Natural killer cell (primary cell): ENCODE measurements at regions not wholly inside any gene's neighbourhood (a gene's known extent, or its start where the extent isn't known, plus 50 kb on each side); places are given as distances from the start of the nearest gene placed in this dataset.

ENCODE experiments used
- ATAC-seq, 3 donors: fragments of 150-1000 bp in 2 of 3; fragments of 200-7000 bp in 1 of 3; cut with Tn5 transposase; 1 replicate in 1 of 3; 2 replicates in 2 of 3; pipeline ENCODE4 v1.10.0; 2021; ENCODE audit warnings: mild to moderate bottlenecking in 2 of 3, moderate library complexity in 2 of 3
- DNase-seq, 2 donors: peaks; one replicate each; pipeline versions ENCODE4 v3.0.0 to v3.0.0-alpha.2; 2013 to 2021; ENCODE audit warnings: mixed read lengths in 1 of 2
- H3K27ac ChIP-seq: one replicate; pipeline ENCODE4 v1.5.1; 2013; ENCODE audit warnings: mild to moderate bottlenecking, low read length
- H3K27me3 ChIP-seq: one replicate; pipeline ENCODE4 v1.6.1; 2013; ENCODE audit warnings: low read length; ENCODE audit not compliant: control insufficient read depth, insufficient read depth
- H3K36me3 ChIP-seq: one replicate; pipeline ENCODE4 v1.6.1; 2013; ENCODE audit warnings: low read length; ENCODE audit not compliant: control insufficient read depth, insufficient read depth
- H3K4me1 ChIP-seq: one replicate; pipeline ENCODE4 v1.6.1; 2013; ENCODE audit warnings: low read length; ENCODE audit not compliant: control insufficient read depth, insufficient read depth
- H3K4me3 ChIP-seq: one replicate; pipeline ENCODE4 v1.5.1; 2013; ENCODE audit warnings: low read length
- H3K9me3 ChIP-seq: one replicate; pipeline ENCODE4 v1.6.1; 2013; ENCODE audit warnings: low read length; ENCODE audit not compliant: control insufficient read depth, insufficient read depth
- H3K27ac Mint-ChIP-seq, 2 donors: one replicate each; pipeline ENCODE4 v1.8.0; 2022; ENCODE audit warnings: mild to moderate bottlenecking in 2 of 2, mixed read lengths in 2 of 2, moderate library complexity in 1 of 2
- H3K27me3 Mint-ChIP-seq, 2 donors: one replicate each; pipeline ENCODE4 v1.8.0; 2022; ENCODE audit warnings: low read depth in 2 of 2, mixed read lengths in 2 of 2
- H3K36me3 Mint-ChIP-seq: one replicate; pipeline ENCODE4 v1.8.0; 2022; ENCODE audit warnings: mixed read lengths
- H3K4me1 Mint-ChIP-seq, 2 donors: one replicate each; pipeline ENCODE4 v1.8.0; 2022; ENCODE audit warnings: mixed read lengths in 2 of 2
- H3K4me3 Mint-ChIP-seq: one replicate; pipeline ENCODE4 v1.8.0; 2022; ENCODE audit warnings: mild to moderate bottlenecking, moderate library complexity, mixed read lengths
- H3K9me3 Mint-ChIP-seq, 2 donors: one replicate each; pipeline ENCODE4 v1.8.0; 2022; ENCODE audit warnings: mixed read lengths in 2 of 2
- WGBS: methylation state at CpG from one replicate; pipeline ENCODE4 v1.1.7; 2013; ENCODE audit warnings: missing lambda C conversion rate; ENCODE audit not compliant: insufficient coverage; 5-methylcytosine and 5-hydroxymethylcytosine counted together
- intact Hi-C: fragments of 100-400 bp; cut with micrococcal nuclease; formaldehyde crosslinking; loops from one replicate; pipeline ENCODE4 v1.14.2; 2022
- TF ChIP-seq, protein P1 (sequence below): fragments of 200-600 bp; IDR thresholded peaks from one replicate; pipeline ENCODE4 v1.8.0; 2022; ENCODE audit warnings: antibody characterized with exemption

DNA sequence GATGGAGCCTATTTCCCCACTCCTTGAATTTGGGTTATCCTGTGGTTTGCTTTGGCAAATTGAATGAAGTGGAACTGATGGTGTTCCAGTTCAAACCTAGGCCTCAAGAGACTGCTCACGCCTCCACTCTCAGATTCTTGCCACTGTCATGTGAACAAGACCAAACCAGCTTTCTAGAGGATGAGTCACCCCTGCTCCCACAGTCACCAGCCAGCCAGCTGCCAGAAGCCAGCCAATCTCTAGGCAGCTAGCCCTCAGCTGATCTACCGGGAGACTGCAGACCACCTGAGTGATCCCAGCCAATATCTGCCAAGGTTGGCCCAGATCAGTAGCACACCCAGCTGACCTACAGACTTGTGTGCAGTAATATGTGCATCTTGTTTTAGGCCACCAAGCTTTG is 300.6 kb downstream of the TMEM38B start:
- no peaks in the 10 kb centered on the region for H3K27me3 ChIP-seq
- H3K4me1 ChIP-seq, result no peaks in the 10 kb centered on the region
- H3K4me1 Mint-ChIP-seq, result no peaks in the 10 kb centered on the region
- H3K4me3 ChIP-seq, result no peak overlapping the region
- no peak overlapping the region for H3K4me3 Mint-ChIP-seq
- TF ChIP-seq, protein P1, sequence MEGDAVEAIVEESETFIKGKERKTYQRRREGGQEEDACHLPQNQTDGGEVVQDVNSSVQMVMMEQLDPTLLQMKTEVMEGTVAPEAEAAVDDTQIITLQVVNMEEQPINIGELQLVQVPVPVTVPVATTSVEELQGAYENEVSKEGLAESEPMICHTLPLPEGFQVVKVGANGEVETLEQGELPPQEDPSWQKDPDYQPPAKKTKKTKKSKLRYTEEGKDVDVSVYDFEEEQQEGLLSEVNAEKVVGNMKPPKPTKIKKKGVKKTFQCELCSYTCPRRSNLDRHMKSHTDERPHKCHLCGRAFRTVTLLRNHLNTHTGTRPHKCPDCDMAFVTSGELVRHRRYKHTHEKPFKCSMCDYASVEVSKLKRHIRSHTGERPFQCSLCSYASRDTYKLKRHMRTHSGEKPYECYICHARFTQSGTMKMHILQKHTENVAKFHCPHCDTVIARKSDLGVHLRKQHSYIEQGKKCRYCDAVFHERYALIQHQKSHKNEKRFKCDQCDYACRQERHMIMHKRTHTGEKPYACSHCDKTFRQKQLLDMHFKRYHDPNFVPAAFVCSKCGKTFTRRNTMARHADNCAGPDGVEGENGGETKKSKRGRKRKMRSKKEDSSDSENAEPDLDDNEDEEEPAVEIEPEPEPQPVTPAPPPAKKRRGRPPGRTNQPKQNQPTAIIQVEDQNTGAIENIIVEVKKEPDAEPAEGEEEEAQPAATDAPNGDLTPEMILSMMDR, result no peak
- intact Hi-C loops, result no loop called here
- H3K27ac Mint-ChIP-seq, result no peak overlapping the region
- no peaks in the 10 kb centered on the region for H3K36me3 ChIP-seq
- no peak for DNase-seq
- H3K9me3 ChIP-seq, result no peaks in the 10 kb centered on the region
- no peaks in the 10 kb centered on the region for H3K27me3 Mint-ChIP-seq
- H3K27ac ChIP-seq, result no peak overlapping the region
- no peak for ATAC-seq
- WGBS, result 73% methylated on average over 2 of the region's 2 CpGs
- H3K36me3 Mint-ChIP-seq, result no peaks in the 10 kb centered on the region
- H3K9me3 Mint-ChIP-seq, result no peaks in the 10 kb centered on the region

DNA sequence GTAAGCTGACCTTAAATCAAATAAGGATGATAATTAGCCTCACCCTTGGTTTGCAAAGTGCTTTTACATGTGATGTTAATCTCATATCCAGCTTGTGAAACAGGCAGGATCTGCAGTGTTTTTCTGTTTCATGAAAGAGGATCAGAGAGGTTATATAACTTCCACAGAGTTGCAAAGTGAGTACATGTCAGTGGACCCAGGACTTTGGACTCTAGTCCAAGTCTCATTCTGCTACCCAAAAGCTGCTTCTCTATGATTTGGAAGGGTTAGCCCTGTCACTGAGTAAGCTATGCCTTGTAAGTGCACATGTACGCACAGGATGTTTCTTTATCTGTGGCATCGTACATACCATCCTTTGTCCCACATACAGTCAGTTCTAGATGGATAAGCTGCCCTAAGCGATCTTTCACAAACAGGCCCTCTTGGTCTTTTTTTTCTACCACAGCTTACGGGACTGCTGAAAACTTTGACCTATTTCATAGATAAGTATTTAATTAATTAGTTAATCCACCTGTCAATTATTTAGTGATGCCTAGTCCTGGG is 322.9 kb downstream of the TMEM38B start:
- no peaks in the 10 kb centered on the region for H3K9me3 ChIP-seq
- no peak overlapping the region for H3K4me3 ChIP-seq
- H3K9me3 Mint-ChIP-seq, result no peaks in the 10 kb centered on the region
- ATAC-seq (no peak), DNase-seq (no peak)
- no peak overlapping the region for H3K27ac ChIP-seq
- H3K4me1 Mint-ChIP-seq, result peaks cover 0 to 3% of the 10 kb centered on the region in 2 donors
- no peaks in the 10 kb centered on the region for H3K36me3 Mint-ChIP-seq
- intact Hi-C loops, result no loop called here
- no peaks in the 10 kb centered on the region for H3K36me3 ChIP-seq
- H3K27me3 Mint-ChIP-seq, result no peaks in the 10 kb centered on the region
- H3K4me1 ChIP-seq, result no peaks in the 10 kb centered on the region
- no peak overlapping the region for H3K4me3 Mint-ChIP-seq
- TF ChIP-seq, protein P1, result no peak
- H3K27me3 ChIP-seq, result no peaks in the 10 kb centered on the region
- H3K27ac Mint-ChIP-seq, result no peak overlapping the region
- 63% methylated on average over 3 of the region's 4 CpGs for WGBS

DNA sequence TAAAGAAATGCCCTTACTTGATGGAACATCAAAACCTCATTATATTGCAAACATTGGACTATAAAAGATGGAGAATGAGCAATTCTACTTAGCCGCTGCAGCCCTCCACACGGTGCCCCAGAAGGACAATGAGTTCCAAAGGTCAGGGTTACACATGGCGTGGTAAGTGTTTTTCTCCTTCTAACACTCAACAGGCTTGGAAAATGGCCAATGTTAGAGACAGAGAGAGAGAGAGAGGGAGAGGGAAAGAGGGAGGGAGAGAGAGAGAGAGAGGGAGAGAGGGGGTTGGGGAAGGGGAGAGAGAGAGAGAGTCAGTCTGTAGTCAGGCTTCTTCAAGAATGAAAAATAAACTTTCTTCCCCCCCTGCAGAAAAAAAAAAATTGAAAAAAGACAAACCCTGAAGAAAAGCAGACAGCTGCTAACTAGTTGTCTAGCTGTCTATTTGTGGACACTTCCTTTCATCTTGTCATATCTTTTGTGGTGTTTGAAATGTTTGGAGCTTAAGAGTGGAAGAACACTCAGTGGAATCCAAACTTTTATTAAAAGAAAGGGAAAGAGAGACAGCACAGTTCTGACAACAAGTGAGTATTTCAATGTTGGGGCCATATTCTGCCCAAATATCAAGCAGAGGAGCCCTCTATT is 324.8 kb downstream of the TMEM38B start:
- Histone ChIP-seq H3K36me3 (no peaks in the 10 kb centered on the region), H3K4me3 (no peak overlapping the region), H3K4me1 (no peaks in the 10 kb centered on the region), H3K27me3 (no peaks in the 10 kb centered on the region), H3K27ac (no peak overlapping the region), H3K9me3 (no peaks in the 10 kb centered on the region)
- no peak for DNase-seq
- TF ChIP-seq, protein P1, result no peak
- H3K4me1 Mint-ChIP-seq, result peaks cover 0 to 3% of the 10 kb centered on the region in 2 donors
- no peak for ATAC-seq
- WGBS, result 100% methylated on average over 3 of the region's 3 CpGs
- H3K9me3 Mint-ChIP-seq, result no peaks in the 10 kb centered on the region
- H3K27ac Mint-ChIP-seq, result no peak overlapping the region
- intact Hi-C loops, result no loop called here
- no peaks in the 10 kb centered on the region for H3K36me3 Mint-ChIP-seq
- no peaks in the 10 kb centered on the region for H3K27me3 Mint-ChIP-seq
- H3K4me3 Mint-ChIP-seq, result no peak overlapping the region

DNA sequence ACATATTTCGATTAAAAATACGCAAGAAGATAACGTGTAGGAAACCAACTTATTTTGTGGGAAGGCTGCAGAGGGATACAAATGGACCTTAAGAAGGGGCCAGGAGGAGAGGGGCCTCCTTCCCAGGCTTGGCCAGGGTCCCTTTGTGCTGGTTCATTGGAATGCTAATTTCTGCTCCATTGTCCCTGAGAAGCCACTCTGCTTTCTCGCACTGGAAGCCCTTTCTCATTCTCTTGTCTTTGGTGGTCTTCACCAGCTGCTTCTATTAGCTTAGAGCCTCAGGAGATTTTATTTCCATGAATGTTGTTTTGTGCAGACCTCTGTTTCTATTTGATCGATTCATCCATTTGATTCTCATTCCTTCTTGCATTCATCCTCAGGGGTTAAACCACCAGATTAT is 325.4 kb downstream of the TMEM38B start:
- intact Hi-C loops, result no loop called here
- Mint-ChIP-seq H3K9me3 (no peaks in the 10 kb centered on the region), H3K27me3 (peaks cover 2 to 4% of the 10 kb centered on the region in 2 donors), H3K4me1 (peaks cover 0 to 3% of the 10 kb centered on the region in 2 donors), H3K4me3 (no peak overlapping the region), H3K27ac (no peak overlapping the region), H3K36me3 (no peaks in the 10 kb centered on the region)
- TF ChIP-seq, protein P1, result no peak
- DNase-seq, result no peak
- Histone ChIP-seq H3K9me3 (no peaks in the 10 kb centered on the region), H3K4me1 (no peaks in the 10 kb centered on the region), H3K4me3 (no peak overlapping the region), H3K36me3 (no peaks in the 10 kb centered on the region), H3K27ac (no peak overlapping the region), H3K27me3 (no peaks in the 10 kb centered on the region)
- WGBS, result 95% methylated on average over 5 of the region's 5 CpGs
- no peak for ATAC-seq
